ENCODE measurements at regions not wholly inside any gene's neighbourhood (a gene's known extent, or its start where the extent isn't known, plus 50 kb on each side); places are given as distances from the start of the nearest gene placed in this dataset.

GRCh38 chr3:15978801-15979200 is 181.0 kb upstream of the ANKRD28 start:
- no peaks in the 10 kb centered on the region for H3K36me3 ChIP-seq
- no peak for TF ChIP-seq EP300 (IDR thresholded peaks at IDR 0.05)
- TF ChIP-seq CTCF (IDR thresholded peaks at IDR 0.05) = no peak
- no peak for TF ChIP-seq POLR2A (IDR thresholded peaks at IDR 0.05)
- no peaks in the 10 kb centered on the region for H3K9me3 ChIP-seq
- intact Hi-C loops (cut with DNase I) = no loop called here
- no peak overlapping the region for H3K27ac ChIP-seq
- H3K4me1 ChIP-seq (ENCODE audit: insufficient read depth) = no peaks in the 10 kb centered on the region
- DNase-seq = no peak
- no peak overlapping the region for H3K4me3 ChIP-seq
- 69 to 93% (median 81%) methylated on average over 2 of the region's 2 CpGs for WGBS, 3 donors
- no peaks in the 10 kb centered on the region for H3K27me3 ChIP-seq

- Histone ChIP-seq H3K36me3 (no peaks in the 10 kb centered on the region), H3K9me3 (no peaks in the 10 kb centered on the region), H3K4me1 (ENCODE audit: insufficient read depth) (no peaks in the 10 kb centered on the region), H3K27me3 (no peaks in the 10 kb centered on the region), H3K4me3 (no peak overlapping the region), H3K27ac (no peak overlapping the region)
- TF ChIP-seq POLR2A (IDR thresholded peaks at IDR 0.05) (no peak), CTCF (IDR thresholded peaks at IDR 0.05) (no peak), EP300 (IDR thresholded peaks at IDR 0.05) (no peak)
- 82 to 89% (median 83%) methylated on average over 2 of the region's 2 CpGs for WGBS, 3 donors
- intact Hi-C loops (cut with DNase I) = no loop called here
- no peak for DNase-seq
These were observed 181.7 kb upstream of the ANKRD28 start for GRCh38 chr3:15979495-15979894.

DNA sequence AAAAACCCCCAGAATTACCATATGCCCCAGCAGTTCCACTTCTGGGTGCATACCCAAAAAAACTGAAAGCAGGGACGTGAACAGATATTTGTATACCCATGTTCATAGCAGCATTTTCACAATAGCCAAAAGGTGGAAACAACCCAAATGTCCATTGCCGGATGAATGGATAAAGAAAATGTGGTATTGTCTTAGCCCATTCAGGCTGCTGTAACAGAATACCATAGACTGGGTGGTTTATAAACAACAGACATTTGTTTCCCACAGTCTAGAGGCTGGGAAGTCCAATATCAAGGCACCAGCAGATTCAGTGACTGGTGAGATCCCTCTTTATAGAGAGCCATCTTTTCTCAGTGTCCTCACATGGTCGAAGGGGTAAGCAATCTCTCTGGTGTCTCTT is 182.1 kb upstream of the ANKRD28 start:
- DNase-seq = no peak
- Histone ChIP-seq H3K36me3 (no peaks in the 10 kb centered on the region), H3K27ac (no peak overlapping the region), H3K4me1 (ENCODE audit: insufficient read depth) (no peaks in the 10 kb centered on the region), H3K4me3 (no peak overlapping the region), H3K27me3 (no peaks in the 10 kb centered on the region), H3K9me3 (no peaks in the 10 kb centered on the region)
- 90 to 96% (median 93%) methylated on average over 3 of the region's 3 CpGs for WGBS, 3 donors
- TF ChIP-seq CTCF (IDR thresholded peaks at IDR 0.05) (no peak), POLR2A (IDR thresholded peaks at IDR 0.05) (no peak), EP300 (IDR thresholded peaks at IDR 0.05) (no peak)
- intact Hi-C loops (cut with DNase I) = no loop called here

GRCh38 chr3:15982243-15982642 is 184.5 kb upstream of the ANKRD28 start:
- intact Hi-C loops (cut with DNase I) = no loop called here
- DNase-seq = no peak
- 86 to 87% (median 87%) methylated on average over 1 of the region's 1 CpG for WGBS, 3 donors
- H3K9me3 ChIP-seq = no peaks in the 10 kb centered on the region
- no peak overlapping the region for H3K27ac ChIP-seq
- H3K4me1 ChIP-seq (ENCODE audit: insufficient read depth) = no peaks in the 10 kb centered on the region
- H3K4me3 ChIP-seq = no peak overlapping the region
- H3K36me3 ChIP-seq = no peaks in the 10 kb centered on the region
- H3K27me3 ChIP-seq = no peaks in the 10 kb centered on the region
- TF ChIP-seq POLR2A (IDR thresholded peaks at IDR 0.05) (no peak), CTCF (IDR thresholded peaks at IDR 0.05) (no peak), EP300 (IDR thresholded peaks at IDR 0.05) (no peak)
